GM23338 (cell line): ENCODE measurements at regions not wholly inside any gene's neighbourhood (a gene's known extent, or its start where the extent isn't known, plus 50 kb on each side); places are given as distances from the start of the nearest gene placed in this dataset.

ENCODE experiments used
- CREB1 ChIP-seq: fragments of 250-450 bp; sonication (Bioruptor Pico); IDR thresholded peaks from 2 replicates; pipeline ENCODE4 v1.5.0; 2020; ENCODE audit warnings: low read depth, mild to moderate bottlenecking, moderate library complexity
- CTCF ChIP-seq, 2 experiments: fragments of 200-600 bp in 1 of 2; sonication (generic) in 1 of 2; conservative IDR thresholded peaks; 2 replicates each; pipeline versions ENCODE4 v1.5.1 to v1.6.1; 2016 to 2017; ENCODE audit warnings: antibody characterized with exemption in 2 of 2, low read depth in 2 of 2, mild to moderate bottlenecking in 2 of 2, moderate library complexity in 1 of 2
- EZH2 ChIP-seq: fragments of 200-600 bp; sonication (generic); IDR thresholded peaks from one replicate; pipeline ENCODE4 v1.8.0; 2017; ENCODE audit warnings: antibody characterized with exemption, mild to moderate bottlenecking, low read depth; ENCODE audit not compliant: unreplicated experiment
- EZH2phosphoT487 ChIP-seq: fragments of 200-600 bp; sonication (generic); IDR thresholded peaks from one replicate; pipeline ENCODE4 v1.8.1; 2018; ENCODE audit warnings: antibody characterized with exemption; ENCODE audit not compliant: unreplicated experiment
- JUNB ChIP-seq: IDR thresholded peaks from one replicate; pipeline ENCODE4 v1.6.1; 2016; ENCODE audit warnings: antibody characterized with exemption; ENCODE audit not compliant: unreplicated experiment
- POLR2AphosphoS5 ChIP-seq: IDR thresholded peaks from 2 replicates; pipeline ENCODE4 v1.6.1; 2016; ENCODE audit warnings: antibody characterized with exemption, low read depth
- REST ChIP-seq: IDR thresholded peaks from one replicate; pipeline ENCODE4 v1.6.1; 2018; ENCODE audit warnings: antibody characterized with exemption; ENCODE audit not compliant: unreplicated experiment

DNA sequence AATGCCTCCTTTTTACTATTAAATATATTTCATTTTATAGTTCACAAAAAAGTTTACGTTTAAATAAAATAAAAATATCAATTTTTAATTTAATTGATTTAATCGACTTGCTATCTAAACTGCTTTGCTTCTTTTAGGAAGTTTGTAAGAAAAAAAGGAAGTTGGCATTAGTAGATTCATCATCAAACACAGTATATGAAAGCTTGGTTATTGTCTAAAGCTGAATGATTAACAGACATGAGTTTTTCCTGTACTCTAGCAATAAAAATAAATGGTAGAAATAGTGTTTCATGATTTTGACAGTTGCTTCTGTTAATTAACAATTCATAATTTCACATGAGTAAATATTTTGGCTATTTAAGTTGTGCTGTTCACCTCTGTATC is 1285.5 kb upstream of the GJE1 start:
- TF ChIP-seq CTCF (conservative IDR thresholded peaks at IDR 0.05; ENCODE audit: low read depth in 2 of 2), result no peak
- TF ChIP-seq POLR2AphosphoS5, result no peak
- TF ChIP-seq EZH2, result no peak
- TF ChIP-seq JUNB, result no peak
- no peak for TF ChIP-seq EZH2phosphoT487
- no peak for TF ChIP-seq REST
- TF ChIP-seq CREB1 (CRISPR knock-in tag), result no peak
